Stomach (tissue), 4 donors: ENCODE measurements at regions not wholly inside any gene's neighbourhood (a gene's known extent, or its start where the extent isn't known, plus 50 kb on each side); places are given as distances from the start of the nearest gene placed in this dataset.

ENCODE experiments used
- CTCF ChIP-seq, 7 experiments: fragments of 450-650 bp in 4 of 7; fragments of 200-600 bp in 3 of 7; sonication (generic) in 3 of 7; IDR thresholded peaks; one replicate each; pipeline ENCODE4 v1.5.1; 2016 to 2019; ENCODE audit warnings: antibody characterized with exemption in 7 of 7, control low read depth in 2 of 7, mild to moderate bottlenecking in 1 of 7
- EP300 ChIP-seq: sonication (generic); formaldehyde crosslinking; IDR thresholded peaks from one replicate; pipeline ENCODE4 v1.6.1; 2017; ENCODE audit warnings: antibody characterized with exemption
- POLR2A ChIP-seq, 4 donors: fragments of 450-650 bp; IDR thresholded peaks; one replicate each; pipeline ENCODE4 v1.6.1; 2016; ENCODE audit warnings: antibody characterized with exemption in 4 of 4, control low read depth in 2 of 4, mild to moderate bottlenecking in 1 of 4, moderate library complexity in 1 of 4
- POLR2AphosphoS5 ChIP-seq, 3 donors: sonication (generic); formaldehyde crosslinking; IDR thresholded peaks; one replicate each; pipeline ENCODE4 v1.6.1; 2016; ENCODE audit warnings: antibody characterized with exemption in 3 of 3

GRCh38 chr17:36868777-36869176 is 68.5 kb upstream of the LHX1 start:
- no peak for TF ChIP-seq CTCF (IDR thresholded peaks at IDR 0.05)
- TF ChIP-seq POLR2A (IDR thresholded peaks at IDR 0.05) = no peak
- TF ChIP-seq EP300 = no peak
- no peak for TF ChIP-seq POLR2AphosphoS5 (IDR thresholded peaks at IDR 0.05)
